Heart left ventricle (tissue), 13 donors: ENCODE measurements at regions not wholly inside any gene's neighbourhood (a gene's known extent, or its start where the extent isn't known, plus 50 kb on each side); places are given as distances from the start of the nearest gene placed in this dataset.

ENCODE experiments used
- CTCF ChIP-seq, 12 donors: fragments of 200-600 bp; sonication (generic) in 4 of 12; IDR thresholded peaks; one replicate each; pipeline versions ENCODE4 v1.5.0 to v1.8.0; 2018 to 2022; ENCODE audit warnings: antibody characterized with exemption in 12 of 12, mild to moderate bottlenecking in 5 of 12
- POLR2A ChIP-seq, 2 donors: fragments of 450-650 bp; IDR thresholded peaks; one replicate each; pipeline ENCODE4 v1.6.1; 2017; ENCODE audit warnings: antibody characterized with exemption in 2 of 2, mild to moderate bottlenecking in 2 of 2, moderate library complexity in 2 of 2
- donor health status: ischemic (EF 13 %, LVEDD 7.1; RV severe dilation, severe dysfunction).
- donor health status: DM: no; HTN: yes; CAD: no.
- donor health status: DM: no; HTN: no; CAD: no.
- donor health status: ischemic (EF 25% LVEDD 6.9; RV normal size, moderate dysfunction).
- donor health status: ischemic (EF 25% LVEDD 5.7; RV mildly dilated, moderate dysfunction).
- donor health status: ischemic (EF 35%, LVEDD 5.7; RV mildly dilated, moderate dysfunction).
- donor health status: nonischemic (EF 11% LVEDD 7.7; RV severe dilation, severe dysfunction).
- donor health status: DM: yes; HTN: yes; CAD: no.
- donor health status: PGD.
- donor health status: ischemic (EF 29% LVEDD 5.4; RV normal size, mild dysfunction).
- donor health status: nonischemic (EF 23%, LVEDD 6.1; RV moderate dilation, normal function).

GRCh38 chr18:34458410-34458977 lies 233.8 kb upstream of the NOL4 start:
- no peak for TF ChIP-seq CTCF (IDR thresholded peaks at IDR 0.05)
- TF ChIP-seq POLR2A (IDR thresholded peaks at IDR 0.05): no peak
